ENCODE measurements at regions not wholly inside any gene's neighbourhood (a gene's known extent, or its start where the extent isn't known, plus 50 kb on each side); places are given as distances from the start of the nearest gene placed in this dataset.

- no peak for TF ChIP-seq CTCF (IDR thresholded peaks at IDR 0.05 in 8 of 11, conservative IDR thresholded peaks at IDR 0.05 in 3 of 11)
- no peak for TF ChIP-seq POLR2A (IDR thresholded peaks at IDR 0.05)
Observed at GRCh38 chr2:16393500-16394071, 272.0 kb downstream of the CYRIA start.
